ENCODE measurements at regions not wholly inside any gene's neighbourhood (a gene's known extent, or its start where the extent isn't known, plus 50 kb on each side); places are given as distances from the start of the nearest gene placed in this dataset.

GRCh38 chr14:37899365-37899764 is 303.9 kb downstream of the TTC6 start:
- Histone ChIP-seq H3K4me3 (no peak overlapping the region), H4K20me1 (no peaks in the 10 kb centered on the region), H3K36me3 (no peaks in the 10 kb centered on the region), H3K4me2 (no peak overlapping the region), H3K27me3 (no peaks in the 10 kb centered on the region), H3K9ac (no peak overlapping the region), H3K9me3 (replicated peaks in 1 of 11) (no peaks in the 10 kb centered on the region), H3K4me1 (no peaks in the 10 kb centered on the region), H3K27ac (no peak overlapping the region)
- no peak for TF ChIP-seq Cebpa-rat (IDR thresholded peaks at IDR 0.05)

GRCh38 chr14:37900561-37900960 is 305.1 kb downstream of the TTC6 start:
- Histone ChIP-seq H3K27ac (no peak overlapping the region), H3K9ac (no peak overlapping the region), H3K4me2 (no peak overlapping the region), H3K4me3 (no peak overlapping the region), H4K20me1 (no peaks in the 10 kb centered on the region), H3K36me3 (no peaks in the 10 kb centered on the region), H3K27me3 (no peaks in the 10 kb centered on the region), H3K9me3 (replicated peaks in 1 of 11) (no peaks in the 10 kb centered on the region), H3K4me1 (no peaks in the 10 kb centered on the region)
- no peak for TF ChIP-seq Cebpa-rat (IDR thresholded peaks at IDR 0.05)

GRCh38 chr14:37901978-37902377 is 305.7 kb upstream of the SSTR1 start:
- no peaks in the 10 kb centered on the region for H4K20me1 ChIP-seq
- no peak overlapping the region for H3K4me2 ChIP-seq
- H3K9ac ChIP-seq: no peak overlapping the region
- no peak for TF ChIP-seq Cebpa-rat (IDR thresholded peaks at IDR 0.05)
- no peak overlapping the region for H3K4me3 ChIP-seq
- no peaks in the 10 kb centered on the region for H3K9me3 ChIP-seq (replicated peaks in 1 of 11)
- H3K4me1 ChIP-seq: no peaks in the 10 kb centered on the region
- H3K27me3 ChIP-seq: no peaks in the 10 kb centered on the region
- no peaks in the 10 kb centered on the region for H3K36me3 ChIP-seq
- H3K27ac ChIP-seq: no peak overlapping the region

- no peaks in the 10 kb centered on the region for H3K4me1 ChIP-seq
- H3K9ac ChIP-seq: no peak overlapping the region
- no peaks in the 10 kb centered on the region for H3K36me3 ChIP-seq
- H3K9me3 ChIP-seq (replicated peaks in 1 of 11): no peaks in the 10 kb centered on the region
- H3K27ac ChIP-seq: no peak overlapping the region
- H4K20me1 ChIP-seq: no peaks in the 10 kb centered on the region
- no peak overlapping the region for H3K4me3 ChIP-seq
- no peak for TF ChIP-seq Cebpa-rat (IDR thresholded peaks at IDR 0.05)
- H3K27me3 ChIP-seq: no peaks in the 10 kb centered on the region
- peak overlapping the region in 1 of 11 experiments; percentile 16; a peak in 1 of 22 replicates for H3K4me2 ChIP-seq
Measured at GRCh38 chr14:37903343-37904191, 304.1 kb upstream of the SSTR1 start.

GRCh38 chr14:37924622-37925021 is 283.1 kb upstream of the SSTR1 start:
- Histone ChIP-seq H3K4me2 (no peak overlapping the region), H3K9me3 (replicated peaks in 1 of 11) (peaks cover 0 to 6% (median 0%) of the 10 kb centered on the region in 11 experiments; a peak in 3 of 22 replicates), H3K36me3 (no peaks in the 10 kb centered on the region), H3K4me3 (no peak overlapping the region), H3K27me3 (no peaks in the 10 kb centered on the region), H3K9ac (no peak overlapping the region), H3K27ac (no peak overlapping the region), H4K20me1 (no peaks in the 10 kb centered on the region), H3K4me1 (no peaks in the 10 kb centered on the region)
- TF ChIP-seq Cebpa-rat (IDR thresholded peaks at IDR 0.05): no peak

GRCh38 chr14:37932008-37932407 is 275.7 kb upstream of the SSTR1 start:
- H3K4me2 ChIP-seq: no peak overlapping the region
- H3K4me3 ChIP-seq: no peak overlapping the region
- no peak for TF ChIP-seq Cebpa-rat (IDR thresholded peaks at IDR 0.05)
- H3K9me3 ChIP-seq (replicated peaks in 1 of 11): no peaks in the 10 kb centered on the region
- H3K9ac ChIP-seq: no peak overlapping the region
- H3K27me3 ChIP-seq: no peaks in the 10 kb centered on the region
- H3K4me1 ChIP-seq: no peaks in the 10 kb centered on the region
- H4K20me1 ChIP-seq: no peaks in the 10 kb centered on the region
- H3K36me3 ChIP-seq: no peaks in the 10 kb centered on the region
- no peak overlapping the region for H3K27ac ChIP-seq

GRCh38 chr14:37932481-37932880 is 275.2 kb upstream of the SSTR1 start:
- H3K27me3 ChIP-seq: no peaks in the 10 kb centered on the region
- H3K9me3 ChIP-seq (replicated peaks in 1 of 11): no peaks in the 10 kb centered on the region
- no peaks in the 10 kb centered on the region for H3K36me3 ChIP-seq
- no peak overlapping the region for H3K27ac ChIP-seq
- no peak for TF ChIP-seq Cebpa-rat (IDR thresholded peaks at IDR 0.05)
- no peak overlapping the region for H3K4me2 ChIP-seq
- no peak overlapping the region for H3K9ac ChIP-seq
- H3K4me1 ChIP-seq: no peaks in the 10 kb centered on the region
- no peaks in the 10 kb centered on the region for H4K20me1 ChIP-seq
- no peak overlapping the region for H3K4me3 ChIP-seq

GRCh38 chr14:37936971-37937370 is 270.7 kb upstream of the SSTR1 start:
- H3K4me3 ChIP-seq: no peak overlapping the region
- H3K4me1 ChIP-seq: no peaks in the 10 kb centered on the region
- no peaks in the 10 kb centered on the region for H4K20me1 ChIP-seq
- no peaks in the 10 kb centered on the region for H3K27me3 ChIP-seq
- H3K36me3 ChIP-seq: no peaks in the 10 kb centered on the region
- no peak for TF ChIP-seq Cebpa-rat (IDR thresholded peaks at IDR 0.05)
- no peak overlapping the region for H3K4me2 ChIP-seq
- H3K9ac ChIP-seq: no peak overlapping the region
- no peaks in the 10 kb centered on the region for H3K9me3 ChIP-seq (replicated peaks in 1 of 11)
- H3K27ac ChIP-seq: no peak overlapping the region

GRCh38 chr14:37939442-37940028 is 268.2 kb upstream of the SSTR1 start:
- H3K4me1 ChIP-seq: no peaks in the 10 kb centered on the region
- no peak overlapping the region for H3K4me2 ChIP-seq
- no peak overlapping the region for H3K27ac ChIP-seq
- H4K20me1 ChIP-seq: no peaks in the 10 kb centered on the region
- peaks cover 8 to 17% (median 12%) of the 10 kb centered on the region in 11 experiments for H3K9me3 ChIP-seq (replicated peaks in 1 of 11)
- no peaks in the 10 kb centered on the region for H3K36me3 ChIP-seq
- H3K27me3 ChIP-seq: no peaks in the 10 kb centered on the region
- no peak for TF ChIP-seq Cebpa-rat (IDR thresholded peaks at IDR 0.05)
- H3K4me3 ChIP-seq: no peak overlapping the region
- no peak overlapping the region for H3K9ac ChIP-seq

- no peak overlapping the region for H3K4me2 ChIP-seq
- no peaks in the 10 kb centered on the region for H3K36me3 ChIP-seq
- TF ChIP-seq Cebpa-rat (IDR thresholded peaks at IDR 0.05): no peak
- no peaks in the 10 kb centered on the region for H3K27me3 ChIP-seq
- no peak overlapping the region for H3K9ac ChIP-seq
- H3K4me1 ChIP-seq: no peaks in the 10 kb centered on the region
- H3K9me3 ChIP-seq (replicated peaks in 1 of 11): peaks cover 48 to 65% (median 54%) of the 10 kb centered on the region in 11 experiments
- no peak overlapping the region for H3K4me3 ChIP-seq
- H4K20me1 ChIP-seq: no peaks in the 10 kb centered on the region
- H3K27ac ChIP-seq: no peak overlapping the region
Measured at GRCh38 chr14:37945959-37946358, 261.7 kb upstream of the SSTR1 start.
